HG02763 (cell line): ENCODE measurements at regions not wholly inside any gene's neighbourhood (a gene's known extent, or its start where the extent isn't known, plus 50 kb on each side); places are given as distances from the start of the nearest gene placed in this dataset.
A peak's percentile ranks its signal among the peaks of the same experiment; 100 is the strongest.

Experiments
- ATAC-seq: cut with Tn5 transposase; IDR thresholded peaks from one replicate; pipeline ENCODE4 v1.9.1; 2021; ENCODE audit warnings: mild to moderate bottlenecking, moderate library complexity; ENCODE audit not compliant: unreplicated experiment

DNA sequence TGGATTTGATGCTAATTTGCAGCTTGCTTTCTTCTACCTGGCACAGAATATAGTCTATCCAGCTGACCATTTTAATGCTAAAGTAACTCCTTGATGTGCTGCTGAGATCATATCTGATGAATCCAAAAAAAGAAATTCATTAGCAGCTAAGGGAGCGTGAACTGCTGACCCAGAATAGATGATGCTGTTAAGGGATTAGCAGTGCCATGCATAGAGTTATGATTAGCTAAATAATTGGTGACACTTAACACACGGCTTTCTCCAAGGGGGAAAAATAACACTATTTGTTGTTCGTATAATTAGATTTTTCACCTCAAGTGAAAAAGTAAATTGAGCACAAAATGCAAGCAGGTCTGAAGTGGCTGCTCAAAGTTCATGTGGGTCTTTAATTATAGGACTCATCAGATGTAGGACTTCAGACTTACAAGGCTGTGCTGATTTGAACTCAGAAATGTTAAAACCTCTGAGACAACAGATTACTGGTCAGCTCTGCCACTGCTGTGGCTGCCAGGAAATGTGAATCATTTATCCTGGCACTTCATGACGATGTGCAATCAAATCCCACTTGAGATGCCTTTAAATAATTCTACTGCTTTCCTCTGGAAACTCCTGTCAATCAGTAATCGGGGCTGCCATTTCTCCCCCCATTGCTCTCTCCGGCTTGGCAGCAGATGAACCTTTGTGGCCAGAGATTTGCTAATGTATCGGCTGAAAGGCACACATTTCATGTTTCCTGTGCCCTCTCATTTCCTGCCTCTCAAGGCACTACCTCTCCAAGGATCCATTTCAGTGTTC lies 291.6 kb upstream of the C9orf72 start:
- ATAC-seq: no peak

DNA sequence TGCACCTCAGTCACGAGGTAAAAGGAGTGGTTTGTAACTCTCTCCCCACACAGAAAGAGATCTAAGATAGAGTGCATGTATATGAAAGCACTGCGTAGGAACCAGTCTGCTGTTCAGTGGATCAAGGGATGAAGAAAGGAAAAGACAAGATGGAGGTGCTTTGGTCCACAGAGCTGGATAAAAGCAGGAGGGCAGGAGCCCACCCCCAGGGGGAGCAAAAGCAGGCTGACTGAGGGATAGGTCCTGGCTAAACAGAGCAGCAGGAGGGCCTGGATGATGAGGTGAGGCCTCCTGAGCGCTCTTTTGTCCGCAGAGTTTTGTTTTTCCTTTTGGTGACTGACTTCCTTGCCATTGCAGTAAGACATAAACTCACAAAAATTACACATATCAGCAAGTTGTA lies 293.5 kb upstream of the C9orf72 start:
- ATAC-seq: no peak

DNA sequence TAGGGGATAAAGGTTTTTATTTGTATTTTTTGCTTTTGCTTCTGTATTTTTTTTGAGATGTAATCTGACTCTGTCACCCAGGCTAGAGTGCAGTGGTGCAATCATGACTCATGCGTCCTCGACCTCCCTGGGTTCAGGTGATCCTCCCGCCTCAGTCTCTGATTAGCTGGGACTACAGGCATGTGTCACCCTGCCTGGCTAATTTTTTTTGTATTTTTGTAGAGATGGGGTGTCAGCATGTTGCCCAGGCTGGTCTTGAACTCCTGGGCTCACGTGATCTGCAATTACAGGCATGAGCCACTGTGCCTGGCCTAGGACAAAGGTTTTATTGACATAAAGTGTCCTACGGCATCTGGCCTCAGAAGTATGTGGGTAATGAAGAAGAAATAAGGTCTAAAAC lies 297.1 kb upstream of the C9orf72 start:
- ATAC-seq: no peak

DNA sequence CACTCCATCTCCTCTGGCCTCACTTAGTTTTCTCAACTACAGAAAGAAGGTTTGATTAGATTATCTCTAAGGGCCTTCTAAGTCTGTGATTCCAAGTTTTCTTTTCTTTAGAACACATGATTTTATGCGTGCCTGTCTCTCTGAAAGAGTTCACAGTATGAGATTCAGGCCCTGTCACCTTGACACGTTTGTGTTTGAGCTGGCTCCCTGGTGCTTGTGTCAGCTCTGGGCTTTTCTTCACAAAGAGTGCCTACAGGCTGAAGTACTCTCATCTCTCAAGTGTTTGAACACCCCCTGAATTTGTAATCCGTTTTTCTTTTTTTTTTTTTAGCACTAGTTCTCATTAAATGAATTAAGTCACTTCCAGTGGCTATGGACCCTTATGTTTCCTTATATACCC lies 306.9 kb upstream of the C9orf72 start:
- no peak for ATAC-seq

DNA sequence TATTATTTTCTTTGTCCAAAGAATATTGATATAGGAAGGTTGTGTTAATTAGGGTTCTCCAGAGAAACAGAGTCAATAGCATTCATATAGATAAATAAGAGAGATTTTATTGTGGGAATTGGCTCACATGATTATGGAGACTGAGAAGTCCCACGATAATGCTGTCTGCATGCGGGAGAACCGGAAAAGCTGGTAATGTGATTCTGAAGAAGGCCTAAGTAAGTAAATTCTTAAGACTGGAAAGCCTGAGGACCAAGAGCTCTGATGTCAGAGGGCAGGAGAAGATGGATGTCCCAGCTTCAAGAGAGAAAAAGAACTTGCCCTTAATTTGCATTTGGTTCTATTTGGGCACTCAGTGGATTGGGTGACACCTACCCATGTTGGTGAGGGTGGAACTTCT lies 307.4 kb upstream of the C9orf72 start:
- ATAC-seq: no peak

DNA sequence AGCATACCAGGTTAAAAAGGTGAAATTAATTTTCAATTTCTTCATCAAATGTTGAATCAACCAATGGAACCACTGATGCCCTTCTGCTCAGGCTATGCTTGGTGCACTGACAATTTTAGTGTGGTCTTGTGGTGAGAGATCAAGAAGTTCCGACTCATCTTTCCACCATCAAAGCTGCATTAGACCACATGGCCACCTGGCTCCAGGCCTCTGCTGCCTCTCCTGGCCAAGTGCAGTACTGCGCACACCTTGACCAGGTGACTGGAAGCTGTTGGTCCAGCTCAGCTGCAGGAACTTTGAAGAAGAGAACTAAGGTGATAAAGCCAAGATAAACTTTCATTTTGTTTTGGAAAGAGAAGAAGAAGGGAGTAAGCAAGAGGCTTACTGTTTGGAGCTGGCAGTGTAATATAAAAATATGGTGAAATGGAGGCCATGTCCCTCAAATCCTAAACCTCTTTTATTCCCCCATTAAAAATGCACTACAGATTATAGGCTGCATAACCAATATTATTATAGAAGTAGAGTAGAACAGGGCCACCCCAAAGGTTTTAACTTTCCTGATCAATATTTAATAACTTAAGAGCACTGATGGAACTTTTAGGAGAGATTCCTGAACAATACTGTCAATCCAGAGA lies 315.5 kb upstream of the C9orf72 start:
- ATAC-seq: peak; percentile 99

DNA sequence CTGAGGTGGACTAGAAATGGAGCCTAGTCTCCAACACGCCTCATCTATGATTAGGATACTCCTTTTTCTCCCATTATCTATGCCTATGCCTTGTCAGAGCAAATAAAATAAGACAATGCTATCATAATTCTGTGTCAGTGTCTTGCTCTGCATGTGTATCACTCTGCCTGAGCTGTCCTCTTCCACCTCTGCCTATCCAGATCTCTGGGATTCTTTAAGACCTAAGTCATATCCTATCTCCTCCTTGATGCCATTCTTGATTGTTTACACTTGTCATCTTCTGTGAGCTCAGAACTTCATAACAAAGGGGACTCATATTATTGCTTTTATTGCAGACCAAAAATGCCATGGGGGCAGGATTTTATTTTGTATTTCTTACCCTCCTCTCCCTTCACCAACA lies 351.2 kb upstream of the C9orf72 start:
- no peak for ATAC-seq

DNA sequence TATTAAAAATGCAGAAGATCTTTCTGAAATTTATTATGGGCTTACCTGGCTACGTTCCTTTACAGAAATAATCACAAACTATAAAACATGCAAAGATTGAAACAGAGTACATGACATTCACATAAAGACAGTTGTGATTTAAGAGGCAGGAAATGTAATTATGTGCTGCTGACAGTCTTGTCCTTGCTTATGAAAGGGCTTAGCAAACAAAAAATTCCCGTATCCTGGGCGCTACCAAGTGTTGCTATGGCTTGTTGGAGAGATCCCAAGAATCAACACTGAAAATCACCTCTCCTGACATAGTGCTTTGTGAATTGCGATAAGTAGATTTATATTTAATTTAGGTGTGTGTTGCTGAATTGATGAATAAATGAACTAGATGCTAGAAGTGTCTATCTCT lies 352.5 kb upstream of the C9orf72 start:
- ATAC-seq: no peak

DNA sequence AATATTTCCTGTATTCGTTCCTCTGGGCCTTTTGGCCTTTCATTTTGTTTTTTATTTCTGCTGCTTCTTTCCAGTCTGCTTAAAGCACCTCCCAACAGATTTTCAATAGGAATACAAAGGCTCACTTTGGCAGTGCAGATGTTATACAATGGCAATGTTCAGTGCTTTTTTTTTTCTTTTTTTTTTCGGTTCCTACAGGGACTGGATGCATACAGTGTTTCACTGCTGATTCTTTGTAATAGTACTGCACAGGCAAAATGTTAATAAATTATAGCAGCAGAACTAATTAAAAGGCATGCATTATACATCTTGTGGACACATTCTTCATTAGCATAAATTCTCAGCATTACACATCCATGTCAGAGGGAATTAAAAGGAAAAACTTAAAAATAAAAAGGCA lies 356.6 kb upstream of the C9orf72 start:
- no peak for ATAC-seq

DNA sequence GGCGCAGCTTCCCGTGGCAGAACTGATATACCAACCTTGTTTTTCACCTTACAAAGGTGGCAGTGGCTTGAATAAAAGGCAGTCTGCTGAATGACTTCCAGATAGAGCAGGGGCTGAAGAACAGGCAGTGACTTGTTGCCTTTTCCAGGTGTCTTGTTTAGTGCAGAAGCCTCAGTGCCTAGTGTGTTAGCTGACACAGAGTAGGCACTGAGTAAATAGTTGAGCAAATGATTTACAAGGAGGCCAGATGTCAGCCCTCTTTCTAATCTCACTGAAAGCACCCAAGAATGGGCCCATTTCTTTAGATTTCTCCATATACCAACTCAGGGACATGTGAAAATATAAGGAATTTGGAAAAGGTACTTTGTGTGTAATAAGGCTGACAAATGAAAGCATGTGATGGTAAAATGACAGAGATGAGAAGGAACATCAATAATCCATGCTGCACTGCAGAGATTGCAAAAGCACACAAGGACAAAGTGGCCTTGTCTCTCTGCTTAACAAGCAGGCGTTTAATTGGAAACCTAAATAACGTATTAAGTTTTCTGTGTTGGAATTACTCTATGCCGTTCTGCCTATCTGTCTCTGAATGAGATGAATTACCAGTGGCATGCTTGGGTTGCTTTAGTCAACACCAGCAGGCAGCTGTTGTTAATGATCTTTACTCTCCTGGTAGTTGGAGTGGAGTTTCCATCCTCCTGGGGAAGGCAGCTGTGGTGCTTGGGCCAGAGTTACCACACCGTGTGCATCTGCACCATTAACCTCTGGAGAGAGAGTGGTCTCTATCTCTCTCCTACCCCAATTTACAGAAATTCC lies 360.1 kb upstream of the C9orf72 start:
- no peak for ATAC-seq

DNA sequence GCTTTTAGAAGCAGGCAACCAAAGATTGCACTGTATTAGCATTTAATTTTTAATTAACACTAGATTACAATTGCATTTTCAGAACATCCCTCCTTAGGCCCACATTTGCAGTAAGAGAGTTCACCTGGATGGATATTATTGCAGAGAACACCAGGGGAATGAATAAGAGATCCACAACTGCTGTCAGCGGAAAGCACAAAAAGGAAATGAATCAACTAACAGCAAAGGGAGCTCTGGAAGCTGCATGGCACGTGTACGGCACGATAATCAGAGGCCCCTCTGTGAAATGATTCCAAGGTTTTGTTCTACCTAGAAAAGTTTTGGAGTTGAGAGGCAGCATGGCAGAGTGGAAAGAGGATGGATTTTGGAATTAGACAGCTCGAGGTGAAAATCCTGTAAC lies 361.2 kb upstream of the C9orf72 start:
- no peak for ATAC-seq

DNA sequence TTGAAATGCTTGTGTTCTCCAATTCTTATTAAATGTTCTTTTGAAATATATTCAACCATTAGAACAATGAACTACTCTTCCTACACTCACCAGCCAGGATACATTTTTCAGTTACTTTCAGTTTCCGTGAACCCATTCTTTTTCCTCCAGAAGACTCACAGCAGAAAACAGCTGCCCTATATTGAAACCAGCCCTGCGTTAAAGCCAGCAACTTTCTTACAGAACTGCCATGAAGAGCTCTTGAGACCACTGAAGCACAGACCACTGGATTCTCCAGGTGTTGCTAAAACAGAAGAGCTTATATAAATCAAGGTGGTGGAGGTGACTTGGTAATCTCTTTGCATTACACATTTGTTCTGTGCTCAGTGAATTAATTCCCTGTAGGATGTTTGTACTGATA lies 365.9 kb upstream of the C9orf72 start:
- ATAC-seq: no peak

DNA sequence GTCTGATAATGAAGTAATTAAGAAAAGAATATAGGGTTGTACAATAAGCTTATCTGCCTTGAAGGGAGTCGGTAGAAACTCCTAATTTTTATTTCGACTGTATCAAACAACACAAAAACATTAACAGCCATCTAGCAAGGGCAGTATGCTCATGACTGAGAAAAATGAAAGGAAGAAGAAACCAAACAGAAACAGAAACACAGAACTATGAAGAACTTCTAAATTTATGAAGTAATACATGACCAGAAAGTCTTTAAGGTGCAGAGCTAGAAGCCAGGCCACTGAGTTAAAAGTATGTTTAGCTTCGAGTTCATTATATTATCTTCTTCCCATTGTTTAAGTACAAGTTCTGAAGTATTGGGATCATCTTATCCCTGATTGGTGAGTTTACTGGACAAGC lies 367.3 kb upstream of the C9orf72 start:
- ATAC-seq: no peak

DNA sequence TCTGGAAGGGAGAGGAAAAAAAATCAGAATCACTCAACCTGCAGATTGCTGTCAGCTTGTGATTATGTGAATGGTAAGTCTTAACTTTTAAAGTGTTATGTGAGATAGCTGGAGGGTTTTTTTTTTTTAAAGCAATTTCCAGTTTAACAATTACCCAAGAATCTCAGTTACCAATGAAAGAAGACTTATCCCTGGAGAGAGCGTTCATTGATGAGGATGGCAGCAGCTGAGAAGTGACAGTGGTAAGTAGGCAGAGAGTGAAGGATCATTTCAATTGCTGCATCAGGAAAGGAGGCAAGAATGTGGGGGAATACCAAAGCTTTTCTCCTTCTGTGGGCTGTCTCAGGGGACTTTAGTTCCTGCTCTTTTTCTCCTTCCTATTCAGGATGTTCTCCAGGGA lies 370.2 kb upstream of the C9orf72 start:
- ATAC-seq: no peak

DNA sequence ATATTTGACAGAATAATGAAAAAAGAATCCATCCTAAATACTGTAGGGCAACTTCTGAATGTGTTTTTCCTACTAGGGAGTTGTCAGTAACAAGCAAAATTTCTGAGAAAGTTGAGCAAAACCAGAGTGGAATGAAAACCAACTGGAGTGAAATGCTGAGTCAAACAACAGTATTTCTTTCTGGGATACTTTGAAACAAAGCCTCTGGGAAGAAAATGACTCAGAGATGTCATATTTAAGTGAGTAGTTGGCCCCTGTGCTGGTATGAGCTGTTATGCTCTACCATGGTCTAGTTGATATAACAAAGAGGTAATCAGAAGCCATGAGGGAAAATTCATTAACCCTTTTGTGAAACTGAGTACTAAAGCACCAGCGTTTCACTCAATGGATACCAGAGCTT lies 372.1 kb upstream of the C9orf72 start:
- ATAC-seq: no peak

DNA sequence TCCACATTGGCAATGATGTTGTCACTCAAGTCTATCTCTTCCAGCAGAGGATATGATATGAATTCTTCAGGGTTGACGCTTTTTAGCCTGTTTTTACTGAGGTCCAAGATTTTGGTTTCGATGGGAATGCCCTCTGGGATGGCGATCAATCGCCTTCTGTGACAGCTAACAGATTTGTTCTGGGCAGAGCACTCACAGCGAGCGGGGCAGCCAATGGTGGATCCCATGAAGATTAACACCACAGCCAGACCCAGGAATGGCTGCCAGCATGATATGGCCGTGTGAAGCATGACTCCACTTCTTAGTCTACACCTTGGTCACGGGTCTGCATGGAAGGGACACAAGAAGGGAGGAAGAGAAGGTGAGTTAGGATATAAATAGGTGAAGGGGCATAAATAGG lies 377.1 kb upstream of the C9orf72 start:
- ATAC-seq: no peak

DNA sequence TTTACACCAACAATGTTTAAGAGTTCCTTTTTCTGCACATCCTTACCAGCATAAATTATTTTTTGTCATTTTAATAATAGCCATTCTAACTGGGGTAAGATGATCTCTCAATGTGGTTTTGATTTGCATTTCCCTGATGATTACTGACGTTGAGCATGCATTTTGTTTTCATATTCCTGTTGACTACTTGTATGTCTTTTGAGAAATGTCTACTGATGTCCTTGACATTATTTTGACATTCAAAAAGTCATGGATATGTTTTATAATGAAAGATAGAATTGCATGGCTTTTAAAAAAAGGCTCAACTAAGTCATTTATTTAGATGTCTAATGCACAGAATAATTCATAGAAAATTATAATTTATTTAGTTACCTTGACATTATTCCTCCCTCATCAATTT lies 381.6 kb upstream of the C9orf72 start:
- ATAC-seq: no peak

DNA sequence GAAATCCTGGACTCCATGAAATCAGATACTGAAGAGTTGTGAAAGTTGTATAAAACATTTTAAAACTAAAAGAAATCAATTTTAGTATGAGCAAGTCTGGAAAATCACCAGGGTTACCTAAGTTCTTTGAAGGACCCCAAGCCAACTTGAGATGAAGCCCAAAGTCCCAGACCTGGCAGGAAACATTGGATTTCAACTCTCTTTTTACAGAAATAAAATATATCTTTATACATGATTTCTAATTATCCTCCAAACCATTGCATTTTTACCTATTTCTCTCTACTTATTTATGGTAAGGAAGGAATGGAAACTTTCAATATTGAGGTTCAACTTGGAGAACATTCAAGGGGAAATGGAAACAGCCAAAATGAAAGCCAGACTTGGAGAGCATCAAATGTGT lies 390.6 kb upstream of the C9orf72 start:
- no peak for ATAC-seq

DNA sequence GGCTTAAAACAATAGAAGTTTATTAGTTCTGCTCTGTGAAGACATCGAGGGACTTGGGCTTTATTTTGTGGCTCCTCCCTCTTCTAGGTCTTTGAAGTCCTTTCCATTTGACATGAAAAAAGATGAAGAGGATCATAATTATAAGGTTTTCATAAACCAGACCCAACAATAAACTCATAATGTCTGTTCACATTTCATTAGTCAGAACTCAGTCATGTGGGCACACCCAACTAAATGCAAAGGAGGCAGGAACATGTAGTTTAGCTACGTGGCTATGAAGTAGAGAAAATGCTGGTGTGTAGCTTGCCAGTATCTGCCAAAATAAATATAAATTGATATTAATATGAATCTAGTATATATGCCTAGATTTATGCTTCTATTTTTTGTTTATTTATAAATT lies 393.9 kb upstream of the C9orf72 start:
- ATAC-seq: no peak

DNA sequence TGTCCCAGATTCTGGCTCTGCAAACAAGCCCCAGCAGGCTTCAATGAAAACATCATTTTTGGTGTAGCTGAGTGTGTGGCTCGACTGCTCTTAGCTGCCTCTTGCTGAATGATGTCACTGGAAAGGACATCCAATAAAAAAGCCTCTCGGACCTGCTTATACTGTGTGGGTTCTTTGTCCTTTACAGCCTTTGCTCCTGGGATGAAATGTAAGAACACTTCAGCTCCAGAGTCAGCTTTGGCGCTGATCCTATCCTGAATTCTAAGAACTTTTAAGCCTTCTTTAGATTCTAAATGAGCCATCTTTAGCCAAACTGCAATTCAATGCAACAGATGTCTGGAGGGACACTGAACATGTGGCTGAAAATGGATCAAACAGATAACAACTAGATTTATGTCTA lies 404.6 kb upstream of the C9orf72 start:
- ATAC-seq: no peak

DNA sequence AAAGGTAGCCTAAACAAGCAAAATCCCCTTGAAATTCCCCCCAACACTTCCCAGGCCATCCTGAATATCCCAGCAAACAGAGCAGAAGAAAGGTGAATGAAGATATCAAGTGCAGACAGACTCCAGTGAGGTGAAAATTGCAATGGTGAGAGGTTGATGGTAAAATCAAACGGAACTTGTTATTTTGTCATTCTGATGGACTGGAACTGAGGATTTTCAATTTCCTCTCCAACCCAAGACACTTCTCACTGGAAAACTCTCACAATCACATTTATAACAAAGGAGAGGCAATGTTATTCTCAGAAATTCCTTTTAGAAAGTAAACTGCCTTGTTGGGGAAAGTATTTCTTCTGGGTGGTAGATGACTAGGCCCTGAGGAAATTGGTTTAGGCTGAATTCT lies 412.4 kb upstream of the C9orf72 start:
- ATAC-seq: no peak

DNA sequence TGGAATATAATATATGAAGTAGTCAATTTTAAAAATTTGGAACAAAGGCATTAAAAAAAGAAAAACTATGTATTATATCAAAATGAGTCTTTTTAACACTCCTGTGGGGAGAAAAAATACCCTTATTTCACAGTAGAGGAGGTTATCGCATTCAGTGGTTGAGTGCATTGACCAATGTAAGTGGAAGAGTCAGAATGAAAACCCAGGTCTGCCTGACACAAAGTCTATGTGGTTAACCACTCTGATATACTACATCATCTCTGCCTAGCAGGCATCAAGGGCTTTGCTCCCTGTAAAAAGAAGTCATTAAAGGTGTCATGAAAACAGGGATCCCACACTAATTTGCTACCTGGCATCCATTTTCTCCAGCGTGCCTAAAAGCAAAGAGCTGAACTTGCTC lies 417.2 kb upstream of the C9orf72 start:
- no peak for ATAC-seq
